ENCODE measurements at regions not wholly inside any gene's neighbourhood (a gene's known extent, or its start where the extent isn't known, plus 50 kb on each side); places are given as distances from the start of the nearest gene placed in this dataset.

- 2% methylated on average over 3 of the region's 3 CpGs for WGBS (ENCODE audit: missing lambda C conversion rate)
- Histone ChIP-seq H3K27ac (no peak overlapping the region), H3K4me3 (no peak overlapping the region), H3K9me3 (no peaks in the 10 kb centered on the region), H3K4me1 (no peaks in the 10 kb centered on the region), H3K4me2 (no peak overlapping the region)
- POLR2A ChIA-PET = no interaction called here
- no peak for TF ChIP-seq FOXS1 (CRISPR knock-in tag; IDR thresholded peaks at IDR 0.05)
- no peak for TF ChIP-seq HES2 (IDR thresholded peaks at IDR 0.05)
- no peak for TF ChIP-seq REST (IDR thresholded peaks at IDR 0.05)
- TF ChIP-seq RCOR1 (IDR thresholded peaks at IDR 0.05; ENCODE audit: low read depth, low read length) = no peak
- TF ChIP-seq ZNF302 (CRISPR knock-in tag; IDR thresholded peaks at IDR 0.05) = no peak
- TF ChIP-seq HEYL (CRISPR knock-in tag; IDR thresholded peaks at IDR 0.05) = no peak
- no peak for TF ChIP-seq MAZ (IDR thresholded peaks at IDR 0.05; ENCODE audit: borderline replicate concordance, low read depth, low read length)
- TF ChIP-seq JUNB (IDR thresholded peaks at IDR 0.05) = no peak
- no peak for TF ChIP-seq RFX5 (IDR thresholded peaks at IDR 0.05)
- no peak for TF ChIP-seq EP300 (IDR thresholded peaks at IDR 0.05)
- CTCF ChIA-PET = no interaction called here
- FAIRE-seq (no peak), ATAC-seq (no peak), DNase-seq (ENCODE audit: low read depth in 1 of 2, low spot score in 1 of 2) (no peak)
Observed at GRCh38 chr10:108434559-108435252, 1270.2 kb upstream of the SORCS1 start.

GRCh38 chr10:108427146-108427545 is 1262.6 kb upstream of the SORCS1 start:
- no peak for TF ChIP-seq MAX (IDR thresholded peaks at IDR 0.05)
- no peak for TF ChIP-seq POLR2AphosphoS2 (conservative IDR thresholded peaks at IDR 0.05; ENCODE audit: low read length)
- no peak for TF ChIP-seq NR3C1 (IDR thresholded peaks at IDR 0.05)
- TF ChIP-seq FOXS1 (CRISPR knock-in tag; IDR thresholded peaks at IDR 0.05) = no peak
- TF ChIP-seq RFX5 (IDR thresholded peaks at IDR 0.05) = no peak
- TF ChIP-seq BHLHE40 (IDR thresholded peaks at IDR 0.05; ENCODE audit: low read depth, low read length) = no peak
- TF ChIP-seq PBX3 (IDR thresholded peaks at IDR 0.05) = no peak
- TF ChIP-seq KDM1A (IDR thresholded peaks at IDR 0.05; ENCODE audit: low read depth) = no peak
- TF ChIP-seq USF2 (IDR thresholded peaks at IDR 0.05) = no peak
- no peak for TF ChIP-seq EP300 (IDR thresholded peaks at IDR 0.05)
- Histone ChIP-seq H3K9me3 (no peaks in the 10 kb centered on the region; the same call in 2 of the 3 replicates), H3K4me3 (no peak overlapping the region), H3K4me1 (no peaks in the 10 kb centered on the region), H3K27ac (no peak overlapping the region), H3K4me2 (no peak overlapping the region)
- 2% methylated on average over 5 of the region's 5 CpGs for WGBS (ENCODE audit: missing lambda C conversion rate)
- POLR2A ChIA-PET = no interaction called here
- FAIRE-seq = no peak
- no peak for DNase-seq (ENCODE audit: low read depth in 1 of 2, low spot score in 1 of 2)
- ATAC-seq = no peak
- CTCF ChIA-PET = no interaction called here
